ENCODE measurements at regions not wholly inside any gene's neighbourhood (a gene's known extent, or its start where the extent isn't known, plus 50 kb on each side); places are given as distances from the start of the nearest gene placed in this dataset.

GRCh38 chr4:29121586-29121985 is 1598.6 kb upstream of the PCDH7 start:
- intact Hi-C loops (cut with DNase I, micrococcal nuclease), result no loop called here
- no peak for TF ChIP-seq CTCF (IDR thresholded peaks at IDR 0.05)
- no peak for DNase-seq
- no peak overlapping the region for H3K4me3 ChIP-seq
- H3K9me3 ChIP-seq, result peaks cover 16% of the 10 kb centered on the region
- H3K36me3 ChIP-seq (ENCODE audit: low read depth), result no peaks in the 10 kb centered on the region
- ATAC-seq, result no peak
- H3K4me1 ChIP-seq (ENCODE audit: low read depth), result no peaks in the 10 kb centered on the region

DNA sequence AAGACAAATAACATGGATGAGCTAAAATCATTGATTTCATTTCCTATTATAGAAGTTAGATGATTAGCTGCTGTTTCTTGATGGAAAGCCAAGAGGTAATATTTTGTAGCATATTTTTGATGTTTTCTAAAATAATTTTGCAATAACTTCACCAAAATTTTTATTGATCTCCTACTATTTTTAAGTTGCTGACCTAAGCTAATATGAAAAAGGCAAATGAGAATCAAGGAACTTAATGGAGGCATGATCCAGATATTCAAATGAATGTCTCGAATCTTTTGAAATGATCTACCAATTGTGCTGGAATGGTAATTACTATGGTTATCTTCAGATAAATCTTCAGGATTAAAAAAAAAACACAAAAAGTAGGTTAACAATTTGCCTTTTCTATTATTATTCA is 1591.4 kb upstream of the PCDH7 start:
- Histone ChIP-seq H3K9me3 (peaks cover 12% of the 10 kb centered on the region), H3K36me3 (ENCODE audit: low read depth) (no peaks in the 10 kb centered on the region), H3K4me1 (ENCODE audit: low read depth) (no peaks in the 10 kb centered on the region), H3K4me3 (no peak overlapping the region)
- TF ChIP-seq CTCF (IDR thresholded peaks at IDR 0.05), result no peak
- ATAC-seq (no peak), DNase-seq (no peak)
- intact Hi-C loops (cut with DNase I, micrococcal nuclease), result no loop called here

- Histone ChIP-seq H3K9me3 (peaks cover 8% of the 10 kb centered on the region), H3K4me1 (ENCODE audit: low read depth) (no peaks in the 10 kb centered on the region), H3K36me3 (ENCODE audit: low read depth) (no peaks in the 10 kb centered on the region), H3K4me3 (no peak overlapping the region)
- intact Hi-C loops (cut with DNase I, micrococcal nuclease), result no loop called here
- ATAC-seq (no peak), DNase-seq (no peak)
- no peak for TF ChIP-seq CTCF (IDR thresholded peaks at IDR 0.05)
Observed at GRCh38 chr4:29131304-29131703, 1588.9 kb upstream of the PCDH7 start.

DNA sequence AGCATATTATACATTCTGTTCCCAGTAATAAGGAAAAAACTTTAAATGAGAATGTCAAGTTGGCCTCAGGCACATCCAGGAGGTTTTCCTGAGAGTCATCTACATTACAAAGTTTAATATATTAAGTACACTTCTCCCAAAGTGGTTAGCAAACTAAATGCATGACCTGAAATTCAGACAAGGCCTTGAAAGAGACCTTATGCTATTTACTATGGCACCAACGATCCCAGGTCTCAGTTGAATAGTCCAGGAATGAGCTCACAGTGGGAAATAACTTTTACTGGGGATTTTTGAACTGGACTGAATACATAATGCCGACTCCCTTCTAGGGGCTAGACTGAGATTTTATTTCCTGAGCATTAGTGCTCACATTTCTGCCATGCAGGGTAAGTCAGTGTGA is 1577.5 kb upstream of the PCDH7 start:
- Histone ChIP-seq H3K4me3 (no peak overlapping the region), H3K4me1 (ENCODE audit: low read depth) (no peaks in the 10 kb centered on the region), H3K9me3 (peaks cover 14% of the 10 kb centered on the region), H3K36me3 (ENCODE audit: low read depth) (no peaks in the 10 kb centered on the region)
- no peak for ATAC-seq
- TF ChIP-seq CTCF (IDR thresholded peaks at IDR 0.05), result no peak
- DNase-seq, result no peak
- intact Hi-C loops (cut with DNase I, micrococcal nuclease), result no loop called here

GRCh38 chr4:29151584-29151983 is 1568.6 kb upstream of the PCDH7 start:
- intact Hi-C loops (cut with DNase I, micrococcal nuclease), result no loop called here
- Histone ChIP-seq H3K4me3 (no peak overlapping the region), H3K36me3 (ENCODE audit: low read depth) (no peaks in the 10 kb centered on the region), H3K4me1 (ENCODE audit: low read depth) (no peaks in the 10 kb centered on the region), H3K9me3 (peaks cover 10% of the 10 kb centered on the region)
- DNase-seq, result no peak
- no peak for TF ChIP-seq CTCF (IDR thresholded peaks at IDR 0.05)
- ATAC-seq, result no peak

- DNase-seq (no peak), ATAC-seq (no peak)
Observed at GRCh38 chr4:29153642-29154041, 1566.5 kb upstream of the PCDH7 start.

More at GRCh38 chr4:29153642-29154041, 1566.5 kb upstream of the PCDH7 start:
- H3K4me1 ChIP-seq (ENCODE audit: low read depth), result no peaks in the 10 kb centered on the region
- intact Hi-C loops (cut with DNase I, micrococcal nuclease), result no loop called here
- H3K9me3 ChIP-seq, result peaks cover 13% of the 10 kb centered on the region
- H3K36me3 ChIP-seq (ENCODE audit: low read depth), result no peaks in the 10 kb centered on the region
- TF ChIP-seq CTCF (IDR thresholded peaks at IDR 0.05), result no peak
- H3K4me3 ChIP-seq, result no peak overlapping the region

Measured in mucosa of descending colon (tissue), 3 donors.